Activated T-cell treated with anti-CD3 and anti-CD28 coated beads, Interleukin-2, amount 50 U/mL, for 72 hours (primary cell): ENCODE measurements at regions not wholly inside any gene's neighbourhood (a gene's known extent, or its start where the extent isn't known, plus 50 kb on each side); places are given as distances from the start of the nearest gene placed in this dataset.
"Not testable (repeated sequence)": the region's sequence is repeated elsewhere in the genome, so short reads cannot be mapped to it uniquely, and the experiment has no call there.

Source experiments
- ATAC-seq, 2 donors: fragments of 150-1000 bp; cut with Tn5 transposase; replicated peaks in 1 of 2; 2 replicates each; pipeline ENCODE4 v1.10.0; 2021; ENCODE audit warnings: moderate library complexity in 2 of 2, mild to moderate bottlenecking in 1 of 2
- DNase-seq, 2 donors: peaks; one replicate each; pipeline ENCODE4 v3.0.0; 2021 to 2022; ENCODE audit warnings: mixed read lengths in 1 of 2
- H3K27ac Mint-ChIP-seq: one replicate; pipeline ENCODE4 v1.8.0; 2022; ENCODE audit warnings: mild to moderate bottlenecking, moderate library complexity, mixed read lengths
- H3K27me3 Mint-ChIP-seq: one replicate; pipeline ENCODE4 v1.8.0; 2022; ENCODE audit warnings: low read depth, mixed read lengths
- H3K36me3 Mint-ChIP-seq, 2 donors: one replicate each; pipeline ENCODE4 v1.8.0; 2022; ENCODE audit warnings: mixed read lengths in 2 of 2, mild to moderate bottlenecking in 1 of 2; ENCODE audit not compliant: insufficient read depth in 2 of 2
- H3K4me1 Mint-ChIP-seq: one replicate; pipeline ENCODE4 v1.8.0; 2022; ENCODE audit warnings: low read depth, mixed read lengths
- H3K4me3 Mint-ChIP-seq, 2 donors: one replicate each; pipeline ENCODE4 v1.8.0; 2022; ENCODE audit warnings: mild to moderate bottlenecking in 2 of 2, mixed read lengths in 2 of 2, moderate library complexity in 2 of 2
- H3K9me3 Mint-ChIP-seq, 2 donors: one replicate each; pipeline ENCODE4 v1.8.0; 2022; ENCODE audit warnings: mixed read lengths in 2 of 2

DNA sequence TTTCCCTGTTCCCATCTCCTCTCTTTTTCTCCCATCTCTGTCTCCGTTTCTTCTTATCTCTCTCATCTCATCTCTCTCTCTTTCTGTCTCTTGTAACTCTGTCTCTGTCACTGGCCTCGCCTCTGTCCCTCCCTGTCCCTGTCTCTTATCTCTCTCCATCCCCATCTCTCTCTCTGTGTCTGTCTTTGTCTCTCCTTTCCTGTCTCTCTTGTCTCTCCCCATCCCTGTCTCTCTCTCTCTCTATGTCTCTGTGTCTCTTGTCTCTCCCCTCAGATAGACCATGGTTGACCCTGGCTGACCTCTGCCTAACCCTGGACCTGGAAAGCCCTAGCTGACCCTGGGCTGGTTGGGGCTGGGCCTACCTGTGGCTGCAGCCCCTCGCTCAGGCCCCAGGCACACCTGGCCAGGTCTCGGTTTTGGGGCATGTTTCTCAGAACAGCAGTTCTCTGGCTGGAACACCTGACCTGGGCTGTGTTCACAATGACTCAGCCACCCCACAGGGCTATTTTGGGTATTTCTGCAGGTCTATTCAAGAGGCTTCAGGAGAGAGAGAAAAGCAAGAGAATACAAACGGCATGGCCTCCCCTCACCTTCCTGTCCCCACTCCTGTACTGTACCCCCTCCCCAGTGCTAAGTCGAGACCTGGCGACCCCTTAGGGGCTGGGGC is 174.4 kb downstream of the TMEM121 start:
- ATAC-seq (peak; percentile 46 to 53), DNase-seq (peak in 1 of 2 donors; percentile 26)
- Mint-ChIP-seq H3K36me3 (no peaks in the 10 kb centered on the region), H3K4me1 (peaks cover 7% of the 10 kb centered on the region), H3K27ac (peak overlapping the region; percentile 6), H3K27me3 (no peaks in the 10 kb centered on the region), H3K9me3 (no peaks in the 10 kb centered on the region), H3K4me3 (peak overlapping the region in 1 of 2 donors; percentile 0)

- ATAC-seq = peak; percentile 24 to 26
- Mint-ChIP-seq H3K27ac (peak overlapping the region; percentile 36), H3K4me1 (peaks cover 7% of the 10 kb centered on the region), H3K27me3 (no peaks in the 10 kb centered on the region), H3K36me3 (no peaks in the 10 kb centered on the region), H3K9me3 (no peaks in the 10 kb centered on the region), H3K4me3 (no peak overlapping the region)
- DNase-seq = no peak
Observed at GRCh38 chr14:105701456-105702274, 175.3 kb downstream of the TMEM121 start.

DNA sequence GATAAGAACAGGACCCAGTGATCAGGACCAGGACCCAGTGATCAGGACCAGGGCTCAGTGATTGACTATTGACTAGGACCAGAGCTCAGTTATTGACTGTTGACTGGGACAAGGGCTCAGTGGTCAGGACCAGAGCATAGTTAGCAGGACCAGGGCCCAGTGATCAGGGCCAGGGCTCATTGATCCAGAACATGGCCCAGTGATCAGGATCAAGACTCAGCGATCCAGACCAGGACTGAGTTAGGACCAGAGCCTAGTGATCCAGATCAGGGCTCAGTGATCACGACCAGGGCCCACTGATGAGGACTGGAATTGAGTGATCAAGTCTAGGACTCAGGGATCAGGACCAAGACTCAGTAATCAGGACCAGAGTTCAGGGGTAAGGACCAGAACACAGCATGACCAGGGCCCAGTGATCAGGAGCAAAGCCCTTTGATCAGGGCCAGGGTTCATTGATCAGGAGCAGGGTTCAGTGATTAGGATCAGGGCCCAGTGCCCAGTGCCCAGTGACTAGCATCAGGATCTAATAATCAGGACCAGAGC is 176.0 kb downstream of the TMEM121 start:
- ATAC-seq (no peak), DNase-seq (no peak)
- no peaks in the 10 kb centered on the region for H3K36me3 Mint-ChIP-seq
- peaks cover 7% of the 10 kb centered on the region for H3K4me1 Mint-ChIP-seq
- H3K4me3 Mint-ChIP-seq = no peak overlapping the region
- no peaks in the 10 kb centered on the region for H3K9me3 Mint-ChIP-seq
- no peaks in the 10 kb centered on the region for H3K27me3 Mint-ChIP-seq
- H3K27ac Mint-ChIP-seq = no peak overlapping the region

- not testable (repeated sequence) for DNase-seq, H3K9me3 Mint-ChIP-seq, H3K27ac Mint-ChIP-seq, H3K4me3 Mint-ChIP-seq, H3K27me3 Mint-ChIP-seq, H3K4me1 Mint-ChIP-seq, H3K36me3 Mint-ChIP-seq, ATAC-seq
Observed at GRCh38 chr14:105703044-105703665, 176.8 kb downstream of the TMEM121 start.

- DNase-seq = not testable (repeated sequence)
Observed at GRCh38 chr14:105704091-105704490, 177.7 kb downstream of the TMEM121 start.

DNA sequence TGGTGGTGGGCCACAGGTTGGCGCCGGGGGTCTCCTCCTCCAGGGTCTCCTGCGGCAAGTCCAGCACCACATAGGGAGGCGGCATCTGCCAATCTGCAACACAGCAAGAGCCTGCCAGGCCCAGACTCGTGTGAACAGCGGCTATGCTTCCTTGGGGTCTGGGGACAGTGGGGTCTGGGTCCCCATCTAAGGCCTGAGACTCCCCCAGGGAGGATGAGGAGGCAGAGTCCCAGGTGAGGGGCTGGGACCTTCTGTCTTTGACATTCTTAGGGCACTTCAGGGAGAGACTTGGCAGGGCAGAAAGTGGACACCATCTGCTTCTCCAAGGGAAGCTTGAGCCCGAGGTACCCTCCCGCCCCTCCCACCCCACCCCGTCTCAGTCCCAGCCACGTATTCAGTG is 178.1 kb downstream of the TMEM121 start:
- H3K9me3 Mint-ChIP-seq, H3K4me1 Mint-ChIP-seq, H3K27ac Mint-ChIP-seq, H3K27me3 Mint-ChIP-seq, H3K4me3 Mint-ChIP-seq, ATAC-seq, DNase-seq, H3K36me3 Mint-ChIP-seq: not testable (repeated sequence)

More at GRCh38 chr14:105704091-105704490, 177.7 kb downstream of the TMEM121 start:
- H3K4me1 Mint-ChIP-seq, H3K4me3 Mint-ChIP-seq, ATAC-seq, H3K9me3 Mint-ChIP-seq, H3K27ac Mint-ChIP-seq, H3K36me3 Mint-ChIP-seq, H3K27me3 Mint-ChIP-seq: not testable (repeated sequence)

DNA sequence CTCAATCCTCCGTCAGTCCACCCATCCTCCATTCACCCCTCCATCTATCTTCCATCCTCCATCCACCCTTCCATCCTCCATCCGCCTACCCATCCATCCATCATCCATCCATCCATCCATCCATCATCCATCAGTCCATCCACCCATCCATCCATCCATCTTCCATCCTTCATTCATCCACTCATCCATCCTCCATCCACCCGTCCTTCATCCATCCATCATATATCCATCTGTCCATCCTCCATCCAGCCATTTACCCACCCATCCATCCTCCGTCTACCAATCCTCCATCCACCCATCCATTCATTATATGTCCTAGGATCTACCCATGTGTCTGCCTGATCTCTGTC is 179.1 kb downstream of the TMEM121 start:
- H3K4me3 Mint-ChIP-seq, H3K36me3 Mint-ChIP-seq, H3K27me3 Mint-ChIP-seq, H3K9me3 Mint-ChIP-seq, H3K27ac Mint-ChIP-seq, H3K4me1 Mint-ChIP-seq, ATAC-seq, DNase-seq: not testable (repeated sequence)

DNA sequence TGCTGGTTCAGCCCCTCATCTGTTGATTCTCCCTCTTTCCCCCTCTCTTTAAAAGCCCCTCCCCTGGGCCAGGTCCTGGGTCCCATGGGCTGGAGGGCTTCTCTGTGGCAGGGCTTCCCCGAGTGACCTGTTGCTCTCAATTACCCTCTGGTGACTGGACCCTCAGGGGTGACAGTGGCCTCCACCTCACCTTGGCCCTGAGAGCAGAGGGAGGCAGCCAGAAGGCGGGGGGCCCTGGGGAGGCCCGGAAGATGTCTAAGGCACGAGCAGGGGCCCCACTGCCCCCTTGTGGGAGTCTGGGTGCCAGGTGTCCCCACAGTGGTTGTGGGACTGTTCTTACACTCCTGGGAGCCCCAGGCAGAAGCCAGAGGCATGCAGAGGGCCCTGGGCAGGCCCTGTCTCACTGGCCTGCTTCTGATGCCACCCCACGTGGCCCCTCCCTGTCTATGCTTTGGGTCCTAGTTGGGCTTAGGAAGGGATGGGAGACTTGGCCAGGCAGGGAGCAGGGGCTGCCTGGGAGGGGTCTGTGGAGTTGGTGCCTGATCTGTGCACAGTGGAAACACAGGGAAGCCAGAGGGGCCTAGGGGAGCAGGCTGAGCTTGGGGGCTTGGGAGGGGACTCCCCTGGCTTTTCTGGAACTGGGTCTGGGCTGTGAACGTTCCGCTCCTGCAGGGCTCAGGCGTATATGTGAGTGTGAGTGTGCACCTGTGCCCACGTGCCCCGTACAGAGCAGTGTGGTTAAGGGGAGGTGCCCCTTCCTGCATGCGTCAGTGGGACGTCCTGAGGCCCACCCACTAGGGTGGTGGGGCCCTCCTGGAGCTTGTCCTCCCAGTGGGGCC is 179.7 kb downstream of the TMEM121 start:
- H3K4me1 Mint-ChIP-seq, H3K36me3 Mint-ChIP-seq, DNase-seq, H3K27ac Mint-ChIP-seq, H3K27me3 Mint-ChIP-seq, H3K9me3 Mint-ChIP-seq, H3K4me3 Mint-ChIP-seq: not testable (repeated sequence)
- ATAC-seq = peak in 1 of 2 donors; percentile 41

- not testable (repeated sequence) for H3K4me1 Mint-ChIP-seq, ATAC-seq, H3K27me3 Mint-ChIP-seq, H3K27ac Mint-ChIP-seq, H3K36me3 Mint-ChIP-seq, H3K9me3 Mint-ChIP-seq, DNase-seq, H3K4me3 Mint-ChIP-seq
Observed at GRCh38 chr14:105706701-105707019, 180.3 kb downstream of the TMEM121 start.

- not testable (repeated sequence) for H3K27ac Mint-ChIP-seq, H3K4me3 Mint-ChIP-seq, H3K9me3 Mint-ChIP-seq, H3K27me3 Mint-ChIP-seq, DNase-seq, H3K4me1 Mint-ChIP-seq, H3K36me3 Mint-ChIP-seq, ATAC-seq
Observed at GRCh38 chr14:105707099-105707498, 180.7 kb downstream of the TMEM121 start.

- H3K27ac Mint-ChIP-seq, H3K4me1 Mint-ChIP-seq, ATAC-seq, H3K27me3 Mint-ChIP-seq, H3K4me3 Mint-ChIP-seq, DNase-seq, H3K9me3 Mint-ChIP-seq, H3K36me3 Mint-ChIP-seq: not testable (repeated sequence)
Observed at GRCh38 chr14:105707723-105708151, 181.4 kb downstream of the TMEM121 start.

DNA sequence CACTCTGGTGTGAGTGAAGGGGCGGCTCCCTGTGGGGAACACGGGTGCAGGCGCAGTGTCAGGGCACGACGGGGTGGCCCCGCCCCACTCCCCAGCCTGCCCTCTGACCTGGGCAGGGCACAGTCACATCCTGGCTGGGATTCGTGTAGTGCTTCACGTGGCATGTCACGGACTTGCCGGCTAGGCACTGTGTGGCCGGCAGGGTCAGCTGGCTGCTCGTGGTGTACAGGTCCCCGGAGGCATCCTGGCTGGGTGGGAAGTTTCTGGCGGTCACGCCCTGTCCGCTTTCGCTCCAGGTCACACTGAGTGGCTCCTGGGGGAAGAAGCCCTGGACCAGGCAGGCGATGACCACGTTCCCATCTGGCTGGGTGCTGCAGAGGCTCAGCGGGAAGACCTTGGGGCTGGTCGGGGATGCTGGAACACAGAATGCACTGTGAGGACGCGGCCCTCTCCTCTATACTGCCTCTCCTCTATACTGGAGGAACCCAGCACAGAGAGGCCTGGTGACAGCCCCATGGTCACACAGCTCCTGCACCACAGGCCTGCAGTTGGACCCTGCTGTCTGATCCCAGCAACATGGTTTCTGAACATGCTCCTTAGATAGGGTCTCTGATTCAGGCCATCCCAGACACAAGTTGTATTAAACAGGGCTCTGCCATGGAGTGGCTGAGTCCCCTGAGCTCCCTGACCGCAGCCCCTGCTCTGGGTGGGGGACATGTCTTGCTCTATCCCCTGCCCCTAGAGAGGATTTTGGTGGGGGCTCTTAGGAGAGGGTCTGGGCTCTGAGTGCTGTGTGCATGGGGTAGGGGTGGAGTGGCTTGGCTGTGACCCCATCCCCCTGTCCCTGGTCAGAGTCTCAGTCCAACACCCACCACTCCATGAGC is 182.1 kb downstream of the TMEM121 start:
- H3K27ac Mint-ChIP-seq, H3K4me3 Mint-ChIP-seq, DNase-seq, H3K36me3 Mint-ChIP-seq, H3K4me1 Mint-ChIP-seq, H3K9me3 Mint-ChIP-seq, ATAC-seq, H3K27me3 Mint-ChIP-seq: not testable (repeated sequence)
